GM18858 (cell line): ENCODE measurements at regions not wholly inside any gene's neighbourhood (a gene's known extent, or its start where the extent isn't known, plus 50 kb on each side); places are given as distances from the start of the nearest gene placed in this dataset.
"Not testable (repeated sequence)": the region's sequence is repeated elsewhere in the genome, so short reads cannot be mapped to it uniquely, and the experiment has no call there.

Experiments used
- ATAC-seq: cut with Tn5 transposase; IDR thresholded peaks from one replicate; pipeline ENCODE4 v1.9.1; 2021; ENCODE audit not compliant: unreplicated experiment

DNA sequence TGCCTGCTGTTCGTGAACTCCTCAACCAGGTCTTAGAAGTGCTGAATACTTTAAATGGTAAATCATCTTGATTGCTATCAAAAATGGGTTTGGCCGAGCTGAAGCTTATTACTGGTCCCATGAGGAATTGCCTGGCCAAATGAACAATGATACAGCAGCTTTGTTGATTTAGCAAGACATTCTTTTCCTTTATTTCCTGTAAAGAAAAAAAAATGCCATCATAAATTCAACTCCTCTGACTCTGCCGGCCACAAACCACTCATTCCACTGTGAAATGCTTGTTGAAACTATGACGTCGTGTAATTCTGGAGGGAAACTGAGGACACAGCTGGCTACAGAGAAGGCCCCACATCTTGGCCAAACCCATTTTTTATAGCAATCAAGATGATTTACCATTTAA, 74.2 kb upstream of the ID2 start:
- ATAC-seq = no peak

GRCh38 chr2:8608411-8608954, 73.4 kb upstream of the ID2 start:
- ATAC-seq = no peak

DNA sequence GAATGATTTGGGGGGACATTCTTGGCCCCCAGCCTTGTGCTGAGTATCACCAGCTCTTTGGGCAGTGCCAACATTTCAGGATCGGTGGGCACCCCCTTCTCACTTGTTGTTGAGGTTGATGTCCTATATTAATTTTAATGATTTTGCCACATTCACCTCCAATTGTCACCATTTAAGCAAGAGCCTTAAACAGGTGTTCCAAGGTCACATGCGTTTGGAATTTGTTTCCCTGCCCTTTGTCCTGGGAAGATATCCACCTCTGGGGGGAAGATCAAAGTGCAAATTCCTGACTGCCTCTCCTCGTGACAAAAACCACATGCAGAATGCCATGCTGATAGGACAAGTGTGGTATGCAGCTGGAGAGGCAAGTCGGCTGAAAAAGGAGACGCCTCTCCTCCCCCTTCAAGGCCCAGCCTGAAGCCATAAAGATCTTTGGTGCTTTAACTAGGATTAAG, 72.5 kb upstream of the ID2 start:
- ATAC-seq = no peak

GRCh38 chr2:8610775-8611174, 71.1 kb upstream of the ID2 start:
- not testable (repeated sequence) for ATAC-seq

DNA sequence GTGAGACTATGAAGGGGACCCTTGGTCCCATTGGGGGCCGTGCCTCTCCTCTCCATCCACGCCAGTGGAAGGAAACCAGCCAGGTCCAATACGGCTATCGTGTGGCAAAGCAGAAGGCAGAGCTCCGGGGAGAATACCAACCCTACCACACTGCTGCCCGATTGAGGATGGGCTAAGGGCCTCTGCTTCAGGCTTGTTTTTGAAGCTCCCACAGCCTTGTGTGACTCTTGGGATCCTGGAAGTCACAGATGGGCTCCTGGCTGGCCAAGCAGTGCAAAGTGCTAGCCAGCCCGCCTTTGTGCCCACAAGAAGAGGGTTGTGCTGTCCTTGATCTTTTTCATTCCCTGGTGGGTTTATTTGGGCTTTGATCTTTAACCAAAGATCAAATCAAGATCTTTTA, 70.6 kb upstream of the ID2 start:
- no peak for ATAC-seq

DNA sequence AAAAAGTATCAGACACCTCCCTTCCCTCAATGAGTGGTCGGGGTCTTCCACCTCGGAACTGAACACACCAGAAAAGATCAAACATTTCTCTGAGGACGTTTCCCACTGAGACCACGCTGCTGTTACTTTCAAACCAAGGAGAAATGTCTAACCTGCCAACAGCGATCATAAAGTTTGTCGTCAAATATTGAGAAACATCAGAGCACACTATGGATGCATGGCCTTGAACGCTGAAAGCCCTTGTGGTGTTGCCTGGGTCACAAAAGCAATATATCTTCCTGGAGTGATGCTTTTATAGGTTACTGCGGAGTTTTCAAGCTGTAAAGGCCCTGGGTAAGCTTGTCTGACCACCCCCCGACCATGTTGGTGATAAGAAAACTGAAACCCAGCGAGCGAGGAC, 70.2 kb upstream of the ID2 start:
- no peak for ATAC-seq

DNA sequence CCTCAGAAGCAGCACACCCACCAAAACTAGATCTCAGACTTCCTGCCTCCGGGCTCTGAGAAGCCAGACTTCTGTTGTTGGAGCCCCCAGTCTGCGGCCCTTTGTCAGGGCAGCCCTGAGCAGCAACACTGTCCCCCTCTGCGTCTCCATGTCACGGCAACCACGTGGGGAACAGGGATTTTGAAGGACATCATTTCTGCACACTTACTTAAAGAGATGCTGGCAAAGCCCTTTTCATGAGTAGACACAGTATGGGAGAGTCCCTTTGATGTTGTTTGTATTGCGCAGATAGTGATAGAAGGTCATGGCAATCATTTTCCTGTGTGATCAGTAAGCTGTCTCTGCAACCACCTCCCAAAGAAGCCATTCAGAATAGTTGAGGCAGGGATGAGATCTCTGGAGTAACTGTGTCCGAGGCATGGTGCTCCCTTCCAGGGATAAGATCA, 69.1 kb upstream of the ID2 start:
- no peak for ATAC-seq

- ATAC-seq = not testable (repeated sequence)
Observed at GRCh38 chr2:8613207-8613999, 68.5 kb upstream of the ID2 start.

DNA sequence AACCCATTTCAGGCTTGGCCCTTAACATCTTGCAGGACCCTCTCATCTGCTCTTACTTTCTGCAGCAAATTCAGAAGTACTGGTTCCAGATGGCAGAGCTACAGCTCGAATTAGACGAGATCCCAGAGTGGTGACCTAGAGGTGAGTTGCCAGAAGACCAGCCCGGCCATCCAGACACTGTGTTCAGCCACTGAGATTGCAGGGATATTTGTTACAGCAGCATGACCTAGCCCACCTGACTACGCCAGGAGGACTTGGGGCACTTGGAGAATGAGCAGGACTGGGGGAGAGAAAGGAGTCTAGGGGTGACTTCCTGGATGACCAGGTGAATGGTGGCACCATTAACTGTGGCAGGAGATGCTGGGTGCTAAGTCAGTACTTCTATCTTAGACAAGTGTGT, 67.2 kb upstream of the ID2 start:
- ATAC-seq = no peak

- ATAC-seq = no peak
Observed at GRCh38 chr2:8615252-8615575, 66.6 kb upstream of the ID2 start.

DNA sequence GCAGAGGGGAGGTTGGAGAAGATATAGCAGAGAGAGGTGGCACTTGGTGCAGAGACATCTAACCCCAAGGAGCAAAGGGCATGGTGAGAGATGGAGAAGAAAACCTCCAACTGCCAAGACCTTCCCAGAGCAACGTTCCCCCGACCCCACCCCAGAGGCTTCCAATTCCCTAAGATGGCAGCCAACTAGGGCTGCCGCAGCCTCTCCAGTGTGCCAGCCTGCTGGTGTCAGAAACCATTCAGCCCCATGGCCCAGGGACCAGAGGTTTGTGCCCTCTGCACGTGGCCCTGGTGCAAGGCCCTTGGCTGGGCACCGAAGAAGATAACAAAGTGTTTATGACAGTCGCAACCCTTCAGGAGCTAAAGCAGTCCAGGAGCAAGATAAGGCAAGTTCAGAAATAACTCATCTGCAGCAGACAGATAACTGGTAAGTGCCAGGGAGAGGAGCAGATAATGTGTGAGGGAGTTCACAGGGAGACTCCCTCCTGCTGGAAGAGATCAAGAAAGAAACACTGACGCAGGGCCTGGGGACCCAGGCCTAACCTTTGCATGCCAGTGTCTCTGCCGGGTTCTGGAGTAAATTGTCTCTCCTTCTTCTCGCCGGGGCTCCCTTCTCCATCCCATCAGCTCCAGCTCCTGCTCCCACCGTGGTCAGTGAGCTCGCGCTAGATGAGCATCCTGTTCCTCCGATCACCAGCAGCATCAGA, 66.1 kb upstream of the ID2 start:
- ATAC-seq = no peak

DNA sequence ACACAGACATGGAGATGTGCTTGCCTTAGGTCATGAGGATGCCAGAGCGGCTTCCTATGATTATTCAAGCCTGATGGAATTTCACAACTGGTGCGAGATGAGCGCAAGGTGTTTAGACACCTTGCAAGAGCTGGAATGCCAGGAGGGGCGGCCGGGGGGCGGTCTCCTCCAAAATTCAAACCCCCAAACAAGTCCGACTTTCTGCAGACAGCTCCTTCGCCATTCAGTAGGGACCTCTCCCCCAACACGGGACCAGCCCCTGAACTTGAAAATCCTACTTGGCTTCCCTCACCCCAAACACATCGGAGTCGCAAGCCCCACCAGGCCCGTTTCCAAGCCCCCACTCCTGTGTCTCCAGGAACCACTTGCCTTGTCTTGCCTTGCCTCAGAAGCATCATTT, 64.8 kb upstream of the ID2 start:
- no peak for ATAC-seq

DNA sequence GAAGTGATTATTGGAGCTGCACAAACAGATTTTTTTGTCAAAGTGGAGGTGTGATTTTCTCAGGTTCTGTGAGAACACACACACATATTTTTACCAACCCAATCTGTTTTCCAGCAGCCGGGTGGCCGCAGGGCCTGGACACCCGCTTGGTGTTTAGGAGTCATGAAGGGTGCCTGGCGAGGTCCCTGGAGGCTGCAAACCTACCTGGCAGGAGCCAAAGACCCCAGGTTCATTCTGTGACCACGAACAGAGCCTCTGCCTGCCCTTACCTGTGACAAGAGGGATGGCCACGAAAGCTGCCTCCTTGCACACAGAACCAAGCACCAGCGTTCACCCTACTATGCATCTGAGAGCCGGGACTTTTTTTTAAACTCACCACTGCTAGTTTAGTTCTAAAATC, 64.3 kb upstream of the ID2 start:
- ATAC-seq = no peak

- no peak for ATAC-seq
Observed at GRCh38 chr2:8619071-8619470, 62.8 kb upstream of the ID2 start.

- no peak for ATAC-seq
Observed at GRCh38 chr2:8620611-8621382, 61.1 kb upstream of the ID2 start.

GRCh38 chr2:8622199-8622911, 59.5 kb upstream of the ID2 start:
- ATAC-seq = no peak

DNA sequence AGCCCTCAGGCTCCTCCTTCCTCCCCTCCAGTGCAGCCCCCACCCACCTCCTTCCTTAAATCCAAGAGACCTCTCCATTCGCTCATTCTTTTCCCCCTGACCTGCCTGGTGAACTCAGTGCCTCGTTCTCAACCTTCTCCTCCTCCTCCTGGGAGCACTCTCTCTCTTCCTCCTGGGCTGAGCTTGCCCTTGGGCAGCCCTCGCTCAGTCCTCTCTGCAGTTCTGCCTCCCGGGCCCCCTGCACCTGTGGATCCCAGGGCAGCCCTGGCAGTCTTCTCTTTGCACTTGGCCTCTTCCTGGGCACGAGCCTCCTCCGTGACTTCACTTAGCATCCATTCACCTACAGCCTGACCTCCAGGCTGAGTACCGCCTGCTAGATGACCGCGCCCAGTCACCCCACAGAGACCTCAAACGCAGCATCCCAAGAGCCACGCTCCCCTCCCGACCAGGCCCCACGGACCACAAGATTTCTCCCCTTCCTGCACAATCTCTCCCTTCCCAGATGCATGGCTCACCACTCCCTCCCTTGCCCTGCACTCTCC, 58.9 kb upstream of the ID2 start:
- ATAC-seq = no peak

GRCh38 chr2:8623576-8623957, 58.3 kb upstream of the ID2 start:
- ATAC-seq = no peak

DNA sequence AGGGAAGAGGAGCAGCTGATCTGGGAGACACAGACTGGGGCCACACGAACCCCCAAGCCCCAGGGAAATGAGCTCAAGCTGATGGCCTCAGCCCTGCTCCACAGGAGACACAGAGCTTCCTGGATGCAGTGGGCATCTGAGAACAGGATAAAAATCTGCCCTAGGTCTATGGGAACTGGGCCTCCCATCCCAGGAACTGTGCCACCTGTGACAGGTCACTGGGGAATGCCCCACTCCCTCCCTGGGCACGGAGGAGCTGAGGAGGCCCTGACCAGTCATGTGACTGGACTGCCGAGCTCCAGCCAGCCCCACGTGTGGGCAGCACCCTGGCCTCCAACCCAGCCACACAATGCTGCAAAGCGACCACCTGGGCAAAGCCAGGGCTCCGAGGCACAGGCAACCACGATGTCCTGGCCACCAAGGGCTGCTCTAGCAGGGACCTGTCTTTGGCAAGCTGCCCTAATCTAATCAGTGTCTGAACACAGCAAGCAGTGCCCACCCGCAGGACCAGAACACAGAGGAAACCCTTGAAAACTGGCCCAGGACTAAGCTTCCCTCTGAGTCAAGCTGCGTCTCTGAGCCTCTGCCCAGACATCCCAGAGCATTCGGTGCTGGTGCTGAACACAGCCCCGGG, 57.8 kb upstream of the ID2 start:
- ATAC-seq = no peak

GRCh38 chr2:8624855-8625398, 56.9 kb upstream of the ID2 start:
- ATAC-seq = no peak
